Panc1 (cell line): ENCODE measurements at regions not wholly inside any gene's neighbourhood (a gene's known extent, or its start where the extent isn't known, plus 50 kb on each side); places are given as distances from the start of the nearest gene placed in this dataset.

ENCODE experiments used
- CTCF ChIP-seq: fragments of 450-650 bp; IDR thresholded peaks from 2 replicates; pipeline ENCODE4 v1.5.1; 2017; ENCODE audit warnings: mild to moderate bottlenecking
- POLR2AphosphoS5 ChIP-seq: IDR thresholded peaks from 2 replicates; pipeline ENCODE4 v1.6.1; 2012; ENCODE audit warnings: mild to moderate bottlenecking, low read depth, low read length, moderate library complexity
- REST ChIP-seq, 2 experiments: IDR thresholded peaks; 2 replicates each; pipeline ENCODE4 v1.6.1; 2011 to 2012; ENCODE audit warnings: low read depth in 2 of 2, control low read depth in 1 of 2, low read length in 1 of 2, mild to moderate bottlenecking in 1 of 2, moderate library complexity in 1 of 2; ENCODE audit not compliant: insufficient read depth in 1 of 2
- SIN3A ChIP-seq: IDR thresholded peaks from 2 replicates; pipeline ENCODE4 v1.6.1; 2012; ENCODE audit warnings: low read depth, mild to moderate bottlenecking, low read length, moderate library complexity, borderline replicate concordance; ENCODE audit not compliant: insufficient read depth
- TCF7L2 ChIP-seq: IDR thresholded peaks from 2 replicates; pipeline ENCODE4 v1.6.1; 2011; ENCODE audit warnings: mild to moderate bottlenecking, low read depth, low read length, inconsistent platforms

GRCh38 chr2:41460661-41461060 is 587.2 kb upstream of the PKDCC start:
- TF ChIP-seq REST (IDR thresholded peaks at IDR 0.05; ENCODE audit: insufficient read depth in 1 of 2, low read depth in 2 of 2, low read length in 1 of 2) (no peak), POLR2AphosphoS5 (no peak), SIN3A (no peak), CTCF (no peak), TCF7L2 (no peak)
